ENCODE measurements at regions not wholly inside any gene's neighbourhood (a gene's known extent, or its start where the extent isn't known, plus 50 kb on each side); places are given as distances from the start of the nearest gene placed in this dataset.

GRCh38 chr7:63925626-63926460 is 72.8 kb upstream of the ZNF722 start:
- TF ChIP-seq POLR2A (IDR thresholded peaks at IDR 0.05) (no peak), CTCF (IDR thresholded peaks at IDR 0.05) (no peak), POLR2AphosphoS5 (IDR thresholded peaks at IDR 0.05) (peak; percentile 74)
